ENCODE measurements at regions not wholly inside any gene's neighbourhood (a gene's known extent, or its start where the extent isn't known, plus 50 kb on each side); places are given as distances from the start of the nearest gene placed in this dataset.

DNA sequence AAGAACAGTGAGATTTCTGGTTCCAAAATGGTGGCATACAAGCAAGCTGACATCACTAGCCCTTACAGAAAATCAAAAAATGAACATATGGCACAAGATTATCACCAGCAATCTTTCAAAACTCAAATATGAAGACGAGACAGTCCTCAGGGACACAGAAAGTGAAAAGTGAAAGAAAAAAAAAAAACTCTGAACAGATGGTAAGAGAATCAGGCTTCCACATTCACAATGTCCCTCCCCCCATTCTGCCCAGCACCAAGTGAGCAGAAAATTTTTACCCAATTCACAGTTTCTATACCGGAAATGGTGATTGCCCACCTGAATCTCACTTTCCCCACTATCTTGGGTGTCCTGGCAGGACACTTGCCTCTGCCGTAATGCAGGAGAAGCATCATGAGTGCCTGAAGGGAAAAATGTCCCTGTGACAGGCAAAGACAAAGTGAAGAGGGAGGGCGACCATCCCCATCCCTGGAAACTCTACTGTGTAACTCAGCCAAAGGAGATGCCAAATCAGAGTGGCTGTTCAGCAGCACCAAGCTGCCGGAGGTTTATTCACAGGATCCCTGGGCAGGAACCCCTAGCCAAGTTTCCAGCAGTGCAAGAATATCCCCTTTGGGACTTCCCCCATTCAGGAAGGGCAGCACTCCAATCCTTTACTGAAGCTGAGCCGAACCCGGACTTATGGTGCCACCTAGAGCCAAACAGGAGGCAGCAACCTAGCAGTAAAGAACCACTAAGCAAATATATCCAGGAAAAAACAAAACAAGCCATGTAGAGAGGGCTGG, 312.2 kb downstream of the LRATD1 start:
- no peak for DNase-seq (ENCODE audit: low read depth)
- TF ChIP-seq, protein P1, sequence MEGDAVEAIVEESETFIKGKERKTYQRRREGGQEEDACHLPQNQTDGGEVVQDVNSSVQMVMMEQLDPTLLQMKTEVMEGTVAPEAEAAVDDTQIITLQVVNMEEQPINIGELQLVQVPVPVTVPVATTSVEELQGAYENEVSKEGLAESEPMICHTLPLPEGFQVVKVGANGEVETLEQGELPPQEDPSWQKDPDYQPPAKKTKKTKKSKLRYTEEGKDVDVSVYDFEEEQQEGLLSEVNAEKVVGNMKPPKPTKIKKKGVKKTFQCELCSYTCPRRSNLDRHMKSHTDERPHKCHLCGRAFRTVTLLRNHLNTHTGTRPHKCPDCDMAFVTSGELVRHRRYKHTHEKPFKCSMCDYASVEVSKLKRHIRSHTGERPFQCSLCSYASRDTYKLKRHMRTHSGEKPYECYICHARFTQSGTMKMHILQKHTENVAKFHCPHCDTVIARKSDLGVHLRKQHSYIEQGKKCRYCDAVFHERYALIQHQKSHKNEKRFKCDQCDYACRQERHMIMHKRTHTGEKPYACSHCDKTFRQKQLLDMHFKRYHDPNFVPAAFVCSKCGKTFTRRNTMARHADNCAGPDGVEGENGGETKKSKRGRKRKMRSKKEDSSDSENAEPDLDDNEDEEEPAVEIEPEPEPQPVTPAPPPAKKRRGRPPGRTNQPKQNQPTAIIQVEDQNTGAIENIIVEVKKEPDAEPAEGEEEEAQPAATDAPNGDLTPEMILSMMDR (IDR thresholded peaks at IDR 0.05; ENCODE audit: low read depth, low read length, missing control alignments) = peak; percentile 42
- no peak overlapping the region for H3K4me3 ChIP-seq (ENCODE audit: low read depth, low read length)

DNA sequence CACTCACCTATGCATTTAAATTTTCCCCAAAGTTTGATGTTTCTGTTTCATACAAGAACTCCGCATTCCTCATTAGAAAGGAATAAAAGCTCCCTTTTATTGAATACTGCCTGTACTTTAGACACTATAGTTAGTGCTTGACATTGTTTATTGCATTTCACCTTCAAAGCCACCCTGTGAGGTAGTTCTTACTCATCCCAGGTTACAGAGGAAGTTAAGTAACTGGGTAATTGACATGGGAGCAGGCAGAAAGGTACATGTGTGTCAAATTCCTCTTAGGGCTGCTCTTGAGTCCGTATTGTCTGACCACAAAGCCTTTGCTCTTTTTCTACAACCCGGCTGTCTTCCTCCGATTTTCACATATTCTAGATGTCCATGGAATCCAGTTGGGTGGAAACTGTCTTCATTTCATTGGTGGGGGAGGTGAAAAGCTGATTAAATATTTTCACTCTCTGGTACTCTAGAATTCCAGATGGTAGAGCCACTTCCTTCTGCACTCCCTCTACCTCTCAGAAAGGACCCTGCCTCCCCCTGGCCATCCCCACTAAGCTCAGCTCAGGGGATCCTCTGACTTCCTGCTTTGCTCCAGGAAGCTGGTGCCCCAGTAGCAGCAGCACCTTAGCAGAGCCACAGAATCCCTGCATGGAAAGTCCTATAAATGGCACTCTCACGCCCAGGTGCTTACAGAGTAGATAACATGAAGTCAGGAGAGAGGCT, 319.2 kb downstream of the LRATD1 start:
- no peak overlapping the region for H3K4me3 ChIP-seq (ENCODE audit: low read depth, low read length)
- TF ChIP-seq, protein P1 (IDR thresholded peaks at IDR 0.05; ENCODE audit: low read depth, low read length, missing control alignments) = no peak
- DNase-seq (ENCODE audit: low read depth) = no peak

DNA sequence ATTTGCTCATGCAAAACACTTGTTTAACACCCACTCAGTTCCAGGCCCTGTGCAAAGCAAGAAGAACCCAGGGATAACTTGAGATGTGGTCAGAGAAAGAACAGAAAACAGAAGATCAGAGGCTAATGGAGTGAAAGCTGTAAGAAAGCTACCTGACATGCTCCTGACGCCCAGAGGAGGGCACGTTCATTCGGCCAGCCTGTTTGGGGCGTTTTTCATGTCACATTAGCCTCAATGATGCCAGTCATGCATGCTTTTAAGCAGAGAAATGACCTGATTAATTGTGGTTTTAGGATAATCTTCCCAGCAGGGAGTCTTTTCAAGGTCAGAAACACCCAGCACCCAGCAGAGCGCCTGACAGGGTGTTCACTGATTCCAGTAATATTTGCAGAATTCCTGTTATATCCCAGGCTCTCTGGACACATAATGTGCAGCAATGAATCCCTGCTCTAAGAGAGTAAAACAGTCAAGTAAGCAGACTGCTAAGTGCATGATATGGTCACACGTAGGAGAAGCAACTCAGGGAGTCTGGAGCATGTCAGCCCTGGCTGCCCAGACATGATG, 320.0 kb downstream of the LRATD1 start:
- TF ChIP-seq, protein P1 (IDR thresholded peaks at IDR 0.05; ENCODE audit: low read depth, low read length, missing control alignments) = no peak
- no peak overlapping the region for H3K4me3 ChIP-seq (ENCODE audit: low read depth, low read length)
- no peak for DNase-seq (ENCODE audit: low read depth)

DNA sequence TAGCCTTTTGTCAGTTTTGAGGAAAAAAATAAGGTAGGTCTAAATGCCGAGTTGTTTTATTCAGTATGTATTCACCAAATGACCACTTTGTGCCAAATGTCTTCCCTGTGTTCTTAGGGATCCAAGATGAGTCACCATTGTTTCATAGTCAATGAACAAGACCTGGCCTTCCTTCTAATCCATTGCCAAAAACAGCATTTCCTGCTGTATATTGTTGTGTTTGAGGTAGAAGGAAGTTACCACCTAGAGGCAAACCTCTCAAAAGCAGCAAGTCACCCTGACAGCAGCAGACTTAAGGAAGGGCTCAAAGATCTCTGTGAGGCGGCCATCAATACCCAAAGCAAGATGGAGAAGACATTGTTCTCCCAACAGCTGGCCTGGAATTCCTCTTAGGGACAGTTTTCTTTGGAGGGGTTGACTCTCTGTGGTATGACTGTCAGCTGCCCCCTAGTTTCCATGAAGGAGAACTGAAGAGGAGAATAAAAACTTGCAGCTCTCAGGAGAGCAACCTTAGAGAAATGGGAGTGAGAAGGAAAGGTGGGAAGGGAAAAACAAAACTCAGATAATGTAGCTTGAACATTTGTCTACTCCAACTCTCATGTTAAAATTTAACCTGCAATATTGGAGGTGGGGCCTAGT, 328.3 kb downstream of the LRATD1 start:
- no peak for DNase-seq (ENCODE audit: low read depth)
- TF ChIP-seq, protein P1 (IDR thresholded peaks at IDR 0.05; ENCODE audit: low read depth, low read length, missing control alignments) = no peak
- no peak overlapping the region for H3K4me3 ChIP-seq (ENCODE audit: low read depth, low read length)

DNA sequence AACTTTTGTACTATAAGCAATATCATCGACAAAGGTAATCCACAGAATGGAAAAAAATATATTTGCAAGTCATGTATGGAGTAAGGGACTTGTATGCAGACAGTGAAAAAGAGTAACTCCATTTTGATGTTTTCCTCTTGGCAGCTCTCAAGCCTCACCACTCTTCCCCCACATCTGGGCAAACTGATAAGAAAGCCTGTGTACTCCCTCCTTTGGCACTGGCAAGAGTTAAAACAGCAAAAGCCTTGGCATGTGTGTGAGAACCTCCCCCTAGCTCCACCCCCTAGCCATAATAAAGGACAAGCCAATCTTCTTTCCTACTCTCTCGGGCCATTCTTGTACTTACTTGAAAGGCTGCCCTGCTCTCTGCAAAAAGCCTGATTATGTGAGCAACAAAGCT, 335.2 kb downstream of the LRATD1 start:
- DNase-seq (ENCODE audit: low read depth) = no peak
- H3K4me3 ChIP-seq (ENCODE audit: low read depth, low read length) = no peak overlapping the region
- TF ChIP-seq, protein P1 (IDR thresholded peaks at IDR 0.05; ENCODE audit: low read depth, low read length, missing control alignments) = no peak

DNA sequence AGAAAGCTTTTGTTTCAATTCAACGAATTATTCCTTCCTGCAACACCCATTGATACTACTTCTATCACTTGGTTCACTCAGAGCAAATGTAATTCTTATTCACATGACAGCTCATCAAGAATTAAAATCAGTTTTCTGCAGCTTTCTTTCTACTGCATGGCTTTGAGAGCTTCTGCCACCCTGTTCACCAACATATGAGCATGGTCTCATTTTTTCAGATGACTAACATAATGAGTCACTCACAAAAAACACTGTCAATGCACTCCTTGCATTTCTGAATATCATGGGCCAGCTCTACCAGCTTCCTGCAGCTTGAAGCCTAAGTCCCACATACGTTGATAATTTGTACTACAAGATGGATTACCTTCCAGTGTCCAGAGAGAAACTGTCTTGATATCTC, 342.9 kb downstream of the LRATD1 start:
- TF ChIP-seq, protein P1 (IDR thresholded peaks at IDR 0.05; ENCODE audit: low read depth, low read length, missing control alignments) = no peak
- no peak overlapping the region for H3K4me3 ChIP-seq (ENCODE audit: low read depth, low read length)
- DNase-seq (ENCODE audit: low read depth) = no peak
